GM19463 (cell line): ENCODE measurements at regions not wholly inside any gene's neighbourhood (a gene's known extent, or its start where the extent isn't known, plus 50 kb on each side); places are given as distances from the start of the nearest gene placed in this dataset.

Experiments
- ATAC-seq: cut with Tn5 transposase; IDR thresholded peaks from one replicate; pipeline ENCODE4 v1.9.1; 2021; ENCODE audit warnings: mild to moderate bottlenecking, moderate library complexity; ENCODE audit not compliant: unreplicated experiment

- no peak for ATAC-seq
These were observed 214.1 kb downstream of the BCOR start for GRCh38 chrX:39883666-39884065.

- ATAC-seq = no peak
These were observed 211.5 kb downstream of the BCOR start for GRCh38 chrX:39886282-39886681.

DNA sequence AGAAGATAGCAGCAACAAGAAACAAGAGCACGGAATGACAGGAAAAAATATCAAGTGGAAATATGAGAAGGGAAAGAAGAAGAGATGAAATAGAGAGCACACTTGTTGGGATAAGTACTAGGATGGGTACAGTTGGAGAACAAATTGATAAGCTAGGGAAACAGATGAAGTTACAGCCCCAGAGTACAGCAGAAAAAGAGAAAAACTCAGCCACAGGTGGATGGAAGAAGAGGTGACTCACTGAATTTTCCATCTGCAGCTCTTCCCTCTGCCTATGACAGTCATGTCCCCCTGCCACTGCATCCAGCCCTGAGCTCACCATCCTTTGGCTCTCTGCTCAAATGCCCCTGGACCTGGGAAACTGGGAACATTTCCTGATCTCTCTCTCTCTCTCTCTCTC, 209.0 kb downstream of the BCOR start:
- no peak for ATAC-seq

GRCh38 chrX:39889704-39890103, 208.1 kb downstream of the BCOR start:
- ATAC-seq = no peak

DNA sequence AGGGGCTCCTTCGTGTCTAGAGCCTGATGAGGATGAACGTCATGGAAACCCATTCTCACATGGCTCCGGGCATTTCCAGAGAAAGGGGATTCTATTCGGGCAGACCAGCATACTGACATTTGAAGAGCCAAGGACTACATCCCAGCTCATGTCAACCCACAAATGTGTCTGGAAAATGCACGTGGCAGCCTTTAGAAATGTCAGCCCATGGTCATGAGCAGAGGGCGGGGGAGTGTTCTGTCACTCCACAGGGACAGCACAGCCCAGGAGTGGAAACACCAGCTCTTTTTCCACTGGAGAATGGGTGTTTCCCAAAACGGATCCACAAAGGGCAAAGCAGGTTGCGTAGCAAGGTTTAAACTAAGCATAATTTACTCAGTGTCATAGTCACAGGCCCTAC, 207.0 kb downstream of the BCOR start:
- ATAC-seq = no peak

- no peak for ATAC-seq
These were observed 206.0 kb downstream of the BCOR start for GRCh38 chrX:39891781-39892180.

GRCh38 chrX:39893417-39894338, 204.1 kb downstream of the BCOR start:
- peak; percentile 59 for ATAC-seq

DNA sequence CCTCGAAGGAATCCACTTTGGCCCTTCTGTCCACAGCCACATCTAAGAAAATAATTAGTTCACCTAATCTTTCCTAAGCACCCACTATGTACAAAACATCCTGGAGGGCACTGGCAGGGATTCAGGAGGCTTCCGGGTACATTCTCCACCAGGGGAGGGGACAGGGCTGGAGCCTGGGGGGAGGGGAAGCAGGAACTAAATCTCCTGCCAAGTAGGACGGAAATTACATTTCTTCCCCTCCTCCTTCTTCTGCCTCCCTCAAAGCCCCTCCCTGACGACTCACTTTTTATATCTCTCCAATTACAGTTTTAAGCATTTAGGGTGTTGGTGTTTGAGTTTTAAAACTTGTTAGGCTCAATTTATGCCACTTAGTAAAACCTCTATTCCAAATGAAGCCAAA, 203.1 kb downstream of the BCOR start:
- no peak for ATAC-seq

GRCh38 chrX:39895218-39896110, 202.3 kb downstream of the BCOR start:
- no peak for ATAC-seq

DNA sequence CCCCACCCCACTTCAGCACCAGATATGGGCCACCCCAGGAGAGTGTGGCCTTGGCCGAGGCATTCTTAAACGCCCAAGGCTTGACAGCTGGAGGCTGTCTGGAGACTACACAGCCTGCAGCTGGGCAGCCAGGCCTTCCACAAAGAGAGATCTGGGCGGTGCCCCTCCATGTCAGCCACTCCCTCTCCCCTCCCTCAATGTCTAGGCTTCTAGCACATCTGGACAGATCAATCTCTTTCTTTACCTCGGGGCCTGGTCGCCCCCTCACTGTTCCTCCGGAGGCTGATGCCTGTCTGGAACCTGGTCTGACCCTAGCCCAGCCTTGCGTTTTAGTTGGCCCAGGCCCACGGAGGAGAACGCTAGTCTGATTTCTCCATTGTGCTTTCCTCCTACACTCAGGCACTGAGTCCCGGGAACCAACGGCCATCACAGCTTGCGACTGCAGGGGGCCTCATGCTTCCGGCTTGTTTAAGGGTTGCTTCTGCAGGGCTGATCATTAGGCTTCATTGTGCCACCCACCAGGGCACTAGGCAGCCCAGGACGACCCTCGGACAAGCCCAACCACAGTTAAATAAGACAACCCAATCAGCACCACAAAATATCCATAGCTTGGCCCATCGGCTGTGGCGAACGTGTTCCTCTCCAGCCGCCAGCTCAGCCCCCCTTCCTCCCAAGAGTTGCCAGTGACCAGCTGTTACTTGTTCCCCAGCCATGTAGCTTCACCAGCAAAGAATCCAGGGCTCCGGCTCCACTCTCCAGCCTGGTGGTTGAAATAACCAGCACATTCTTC, 200.6 kb downstream of the BCOR start:
- ATAC-seq = no peak

- ATAC-seq = no peak
These were observed 200.0 kb downstream of the BCOR start for GRCh38 chrX:39897741-39898097.

- ATAC-seq = no peak
These were observed 199.6 kb downstream of the BCOR start for GRCh38 chrX:39898147-39898546.

DNA sequence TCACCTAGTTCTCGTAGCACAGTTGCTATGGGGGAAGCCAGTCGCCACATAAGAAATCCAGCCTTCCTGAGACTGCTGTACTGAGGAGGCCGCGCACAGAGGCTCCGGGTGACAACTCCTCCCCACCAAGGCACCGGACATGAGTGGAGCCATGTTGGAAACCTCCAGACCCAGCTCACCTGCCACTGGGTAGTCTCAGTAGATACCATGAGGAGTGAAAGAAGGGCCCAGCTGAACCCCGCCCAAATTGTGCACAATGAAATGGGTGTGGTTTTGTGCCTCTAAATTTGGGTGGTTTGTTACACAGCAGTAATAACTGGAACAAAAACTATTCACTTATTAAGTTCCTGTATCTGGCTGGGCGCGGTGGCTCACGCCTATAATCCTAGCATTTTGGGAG, 198.7 kb downstream of the BCOR start:
- no peak for ATAC-seq

GRCh38 chrX:39899856-39900776, 197.6 kb downstream of the BCOR start:
- no peak for ATAC-seq

- no peak for ATAC-seq
These were observed 197.0 kb downstream of the BCOR start for GRCh38 chrX:39900777-39901170.

DNA sequence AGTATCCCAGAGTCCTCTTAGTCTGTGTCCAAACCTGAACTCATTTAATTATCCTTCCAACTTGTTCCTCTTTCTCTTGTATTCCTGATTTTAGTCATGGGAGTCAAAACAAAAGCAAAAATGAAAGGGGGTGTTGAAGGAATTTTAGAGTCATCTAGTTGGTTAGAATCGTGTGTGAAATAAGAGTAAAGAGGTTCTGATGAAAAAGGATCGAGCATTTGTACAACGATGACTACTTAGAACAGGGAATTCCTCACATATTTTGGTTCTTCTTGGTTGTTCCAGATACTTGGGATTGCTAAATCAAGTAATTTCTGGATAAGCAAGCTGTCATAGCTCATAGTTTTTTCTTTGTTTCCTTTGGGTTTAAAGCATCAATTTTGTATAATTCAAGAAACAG, 194.4 kb downstream of the BCOR start:
- no peak for ATAC-seq

GRCh38 chrX:39903937-39904336, 193.8 kb downstream of the BCOR start:
- no peak for ATAC-seq

- ATAC-seq = no peak
These were observed 192.8 kb downstream of the BCOR start for GRCh38 chrX:39904816-39905537.

DNA sequence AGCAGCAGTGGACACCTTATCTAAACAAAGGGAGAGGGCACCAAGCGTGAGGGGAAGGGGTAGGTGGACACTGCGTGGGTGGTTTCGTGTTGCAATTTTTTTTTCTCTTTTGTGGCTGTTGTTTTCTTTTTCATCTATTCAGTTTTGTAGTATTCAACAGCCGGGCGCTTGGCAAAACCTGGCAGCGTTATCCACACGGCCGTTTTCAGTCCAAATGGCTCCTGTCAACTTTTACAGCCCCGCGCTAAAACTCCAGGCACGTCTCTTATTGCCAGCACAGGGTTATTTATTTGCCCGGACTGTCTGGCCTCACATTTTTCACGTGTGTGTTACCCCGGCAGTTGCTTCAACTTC, 192.2 kb downstream of the BCOR start:
- no peak for ATAC-seq

GRCh38 chrX:39905946-39906345, 191.8 kb downstream of the BCOR start:
- ATAC-seq = no peak
